ENCODE measurements at regions not wholly inside any gene's neighbourhood (a gene's known extent, or its start where the extent isn't known, plus 50 kb on each side); places are given as distances from the start of the nearest gene placed in this dataset.

DNA sequence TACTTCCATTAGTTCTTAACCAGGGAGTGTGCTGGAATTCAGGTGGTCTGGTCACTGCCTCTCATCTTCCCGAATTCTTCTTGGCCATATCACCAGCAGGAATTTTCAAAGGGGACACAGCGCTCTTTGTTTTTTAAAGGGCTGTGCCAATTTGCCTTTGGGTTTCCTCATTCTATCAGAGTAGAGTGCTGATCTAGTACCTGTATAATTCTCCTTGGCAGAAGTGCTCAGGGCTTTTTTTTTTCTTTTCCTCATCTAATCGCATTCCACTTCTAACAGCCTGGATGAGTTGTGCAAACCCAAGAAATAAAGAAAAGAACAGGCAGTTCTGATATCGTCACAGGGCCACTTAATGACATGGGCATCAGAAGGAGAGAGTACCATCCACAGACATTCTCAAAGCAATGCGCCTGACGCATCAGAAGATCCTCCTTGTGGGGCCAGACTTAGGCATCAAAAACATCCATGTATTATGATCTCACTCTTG lies 121.0 kb downstream of the ASB7 start:
- H3K4me3 ChIP-seq (ENCODE audit: low read length), result no peak overlapping the region
- H3K4me1 ChIP-seq (ENCODE audit: control insufficient read depth, insufficient read depth, low read length), result peaks cover 24% of the 10 kb centered on the region
- H3K27me3 ChIP-seq (ENCODE audit: control insufficient read depth, insufficient read depth, low read length), result peaks cover 4% of the 10 kb centered on the region
- no peaks in the 10 kb centered on the region for H3K9me3 ChIP-seq (ENCODE audit: control insufficient read depth, low read length)
- H3K9ac ChIP-seq (ENCODE audit: low read length), result no peak overlapping the region
- H3K36me3 ChIP-seq (ENCODE audit: control insufficient read depth, insufficient read depth, low read length), result no peaks in the 10 kb centered on the region

DNA sequence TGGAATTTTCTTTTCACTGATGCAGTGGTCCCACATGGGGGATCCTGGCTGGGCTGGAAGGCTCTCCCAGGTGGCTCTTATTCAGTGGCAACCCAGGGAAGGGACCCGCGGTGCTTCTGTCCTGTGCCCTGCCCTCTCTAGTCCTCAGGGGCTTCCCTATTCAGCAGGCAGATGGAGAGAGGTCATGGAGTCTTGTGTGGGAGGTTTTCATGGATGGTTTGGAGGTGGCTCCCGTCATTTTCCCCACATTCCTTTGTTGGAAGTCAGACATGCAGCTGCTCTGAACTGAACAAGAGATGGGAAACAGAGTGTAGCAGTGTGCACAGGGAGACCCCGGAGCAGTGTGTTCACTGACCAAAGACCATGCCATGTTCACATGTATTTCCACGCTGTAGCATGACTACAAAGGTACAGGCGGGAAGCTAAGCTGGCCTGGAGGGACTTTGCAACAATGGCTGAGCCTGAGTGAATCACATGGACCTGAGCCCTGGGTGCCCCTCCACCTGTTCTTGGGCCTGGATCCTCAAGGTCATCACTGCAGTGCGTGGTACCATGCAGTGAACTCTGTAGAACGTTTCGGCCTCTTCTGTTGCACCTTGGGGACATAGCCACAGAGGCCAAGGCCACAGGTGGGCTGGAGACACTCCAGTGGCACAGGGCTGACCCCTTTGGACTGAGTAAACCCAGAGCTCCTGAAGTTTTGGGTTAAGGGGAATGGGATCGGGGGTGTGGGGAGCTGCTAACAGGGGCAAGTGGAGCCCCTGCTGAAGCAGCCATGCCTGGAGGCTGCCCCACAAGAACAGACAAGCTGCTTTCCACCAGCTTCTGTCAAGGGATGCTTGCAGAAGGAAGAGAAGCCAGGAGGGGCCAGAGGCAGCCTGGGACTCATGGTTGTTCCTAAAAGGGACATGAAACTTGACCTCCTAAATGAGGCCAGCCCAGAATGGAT lies 123.0 kb downstream of the ASB7 start:
- H3K27me3 ChIP-seq (ENCODE audit: control insufficient read depth, insufficient read depth, low read length), result peaks cover 4% of the 10 kb centered on the region
- H3K9me3 ChIP-seq (ENCODE audit: control insufficient read depth, low read length), result no peaks in the 10 kb centered on the region
- no peak overlapping the region for H3K4me3 ChIP-seq (ENCODE audit: low read length)
- H3K36me3 ChIP-seq (ENCODE audit: control insufficient read depth, insufficient read depth, low read length), result no peaks in the 10 kb centered on the region
- H3K4me1 ChIP-seq (ENCODE audit: control insufficient read depth, insufficient read depth, low read length), result peaks cover 22% of the 10 kb centered on the region
- no peak overlapping the region for H3K9ac ChIP-seq (ENCODE audit: low read length)

DNA sequence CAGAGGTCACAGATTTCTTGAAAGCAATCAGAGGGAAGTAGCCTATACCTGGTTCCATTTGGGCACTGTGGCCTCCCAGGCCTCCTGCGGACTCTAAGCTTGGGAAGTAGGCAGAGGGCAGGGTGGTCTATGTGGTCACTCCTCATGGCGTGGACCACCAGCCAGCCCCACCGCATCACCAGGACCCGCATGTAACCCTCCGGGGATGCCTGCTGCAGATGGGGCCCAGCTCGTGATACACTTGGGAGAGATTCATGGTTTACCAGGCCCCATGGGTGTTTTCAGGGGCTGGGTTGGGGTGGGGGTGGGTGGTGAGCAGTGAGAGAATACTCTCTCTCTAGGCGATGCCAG lies 123.7 kb downstream of the ASB7 start:
- no peaks in the 10 kb centered on the region for H3K9me3 ChIP-seq (ENCODE audit: control insufficient read depth, low read length)
- no peak overlapping the region for H3K9ac ChIP-seq (ENCODE audit: low read length)
- H3K4me3 ChIP-seq (ENCODE audit: low read length), result no peak overlapping the region
- peaks cover 15% of the 10 kb centered on the region for H3K4me1 ChIP-seq (ENCODE audit: control insufficient read depth, insufficient read depth, low read length)
- H3K36me3 ChIP-seq (ENCODE audit: control insufficient read depth, insufficient read depth, low read length), result no peaks in the 10 kb centered on the region
- no peaks in the 10 kb centered on the region for H3K27me3 ChIP-seq (ENCODE audit: control insufficient read depth, insufficient read depth, low read length)

DNA sequence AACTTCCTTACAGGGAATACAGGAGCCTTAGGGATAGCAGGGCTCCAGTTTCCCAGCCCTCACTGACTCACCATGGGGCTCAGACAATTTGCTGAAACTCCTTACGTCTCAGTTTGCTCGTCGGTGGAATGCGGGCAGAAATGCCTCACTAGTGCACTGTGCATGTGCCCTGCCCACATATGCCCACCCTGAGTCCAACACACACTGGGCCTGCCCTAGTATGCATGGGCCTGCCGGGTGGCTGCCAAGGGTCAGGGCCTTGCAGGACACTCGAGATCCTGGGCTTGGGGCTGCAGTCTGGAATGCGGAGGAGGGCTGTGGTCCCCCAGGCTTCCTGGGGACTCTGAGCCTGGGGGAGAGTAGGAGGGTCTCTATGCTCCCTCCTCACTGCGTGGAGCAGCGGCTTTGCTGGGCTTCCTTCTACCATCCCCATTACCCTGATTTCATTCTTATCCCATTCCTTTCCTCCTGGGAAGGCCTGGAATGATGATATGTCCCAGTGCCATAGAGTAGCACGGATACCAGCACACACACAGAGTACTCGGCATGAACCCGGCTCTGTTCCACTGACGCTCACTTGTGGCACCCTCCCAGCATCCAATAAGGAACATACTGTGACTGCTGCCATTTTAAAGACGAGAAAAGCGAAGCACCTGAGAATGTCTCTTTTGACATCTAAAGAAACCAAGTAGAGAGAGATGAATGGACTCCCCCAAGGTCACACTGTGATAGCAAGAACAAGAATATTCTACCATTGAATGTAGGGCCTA lies 124.2 kb downstream of the ASB7 start:
- no peaks in the 10 kb centered on the region for H3K27me3 ChIP-seq (ENCODE audit: control insufficient read depth, insufficient read depth, low read length)
- no peaks in the 10 kb centered on the region for H3K36me3 ChIP-seq (ENCODE audit: control insufficient read depth, insufficient read depth, low read length)
- H3K4me3 ChIP-seq (ENCODE audit: low read length), result no peak overlapping the region
- H3K4me1 ChIP-seq (ENCODE audit: control insufficient read depth, insufficient read depth, low read length), result peaks cover 10% of the 10 kb centered on the region
- H3K9me3 ChIP-seq (ENCODE audit: control insufficient read depth, low read length), result no peaks in the 10 kb centered on the region
- no peak overlapping the region for H3K9ac ChIP-seq (ENCODE audit: low read length)

DNA sequence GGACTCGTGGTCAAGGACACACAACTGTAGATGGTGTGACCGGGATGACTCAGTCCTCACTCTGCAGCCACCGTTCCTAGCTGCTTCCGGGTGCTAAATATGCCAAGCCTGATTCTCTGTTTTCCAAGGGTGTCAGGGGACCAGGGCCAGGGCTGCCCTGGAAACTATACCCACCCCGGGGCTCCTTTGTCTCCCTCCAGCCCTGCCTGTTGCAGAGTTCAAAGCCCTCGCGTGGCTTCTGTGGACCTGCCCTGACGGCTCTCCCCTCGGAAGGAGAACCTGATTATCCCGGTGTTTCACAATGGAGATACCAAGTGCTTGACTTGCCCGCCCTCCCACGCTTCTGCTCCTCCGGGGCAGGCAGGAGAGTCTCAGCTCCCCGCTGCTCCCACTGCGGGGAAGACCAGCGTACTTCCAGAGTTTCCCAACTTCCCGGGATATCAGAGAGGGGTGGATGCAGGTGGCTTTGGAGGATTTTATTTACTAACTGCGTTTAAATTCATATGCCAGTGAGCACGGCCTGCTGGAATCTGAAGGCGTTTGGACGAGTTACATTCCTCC lies 125.0 kb downstream of the ASB7 start:
- Histone ChIP-seq H3K36me3 (ENCODE audit: control insufficient read depth, insufficient read depth, low read length) (no peaks in the 10 kb centered on the region), H3K4me3 (ENCODE audit: low read length) (no peak overlapping the region), H3K9ac (ENCODE audit: low read length) (no peak overlapping the region), H3K27me3 (ENCODE audit: control insufficient read depth, insufficient read depth, low read length) (no peaks in the 10 kb centered on the region), H3K9me3 (ENCODE audit: control insufficient read depth, low read length) (no peaks in the 10 kb centered on the region), H3K4me1 (ENCODE audit: control insufficient read depth, insufficient read depth, low read length) (peaks cover 2% of the 10 kb centered on the region)

DNA sequence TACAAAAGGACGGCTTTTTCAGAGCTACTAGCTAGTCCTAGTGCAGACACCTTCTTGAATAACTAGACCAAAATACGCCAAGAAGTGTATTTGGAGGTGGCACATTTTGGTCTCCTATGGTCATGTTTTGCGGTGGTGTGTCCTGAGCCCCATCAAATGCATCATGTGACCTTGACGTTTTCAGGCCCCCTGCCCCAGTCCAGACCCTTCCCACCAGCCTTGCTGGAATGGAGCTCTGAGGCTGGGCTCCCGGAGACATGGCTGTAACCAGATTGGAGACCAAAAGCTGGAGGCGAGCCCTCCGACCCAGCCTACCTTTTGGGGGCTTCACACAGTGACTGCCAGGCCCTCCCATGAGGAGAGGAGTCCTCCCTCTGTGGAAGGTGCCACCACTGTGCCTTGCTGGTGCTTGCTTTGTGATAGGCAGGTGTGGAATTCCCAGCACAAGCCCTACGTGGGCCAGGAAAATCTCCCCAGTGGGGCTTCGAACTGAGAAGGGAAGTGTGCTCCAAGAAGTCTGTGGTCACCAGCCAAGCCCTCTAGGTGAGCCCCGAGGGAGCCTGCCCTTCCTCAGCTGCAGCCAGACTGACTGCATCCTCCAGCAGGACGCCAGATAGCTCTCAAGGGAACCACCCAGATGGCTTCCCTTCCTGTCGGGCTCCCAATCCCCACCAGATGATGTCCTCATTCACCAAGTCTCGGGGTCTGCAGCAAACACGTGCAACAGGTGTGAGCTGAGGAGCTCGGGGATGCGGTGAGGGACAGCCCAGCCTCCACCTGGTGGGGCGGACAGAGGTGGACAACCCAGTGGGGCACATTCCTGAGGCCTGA lies 126.2 kb downstream of the ASB7 start:
- H3K9ac ChIP-seq (ENCODE audit: low read length), result no peak overlapping the region
- H3K36me3 ChIP-seq (ENCODE audit: control insufficient read depth, insufficient read depth, low read length), result no peaks in the 10 kb centered on the region
- no peaks in the 10 kb centered on the region for H3K9me3 ChIP-seq (ENCODE audit: control insufficient read depth, low read length)
- no peak overlapping the region for H3K4me3 ChIP-seq (ENCODE audit: low read length)
- no peaks in the 10 kb centered on the region for H3K27me3 ChIP-seq (ENCODE audit: control insufficient read depth, insufficient read depth, low read length)
- no peaks in the 10 kb centered on the region for H3K4me1 ChIP-seq (ENCODE audit: control insufficient read depth, insufficient read depth, low read length)

DNA sequence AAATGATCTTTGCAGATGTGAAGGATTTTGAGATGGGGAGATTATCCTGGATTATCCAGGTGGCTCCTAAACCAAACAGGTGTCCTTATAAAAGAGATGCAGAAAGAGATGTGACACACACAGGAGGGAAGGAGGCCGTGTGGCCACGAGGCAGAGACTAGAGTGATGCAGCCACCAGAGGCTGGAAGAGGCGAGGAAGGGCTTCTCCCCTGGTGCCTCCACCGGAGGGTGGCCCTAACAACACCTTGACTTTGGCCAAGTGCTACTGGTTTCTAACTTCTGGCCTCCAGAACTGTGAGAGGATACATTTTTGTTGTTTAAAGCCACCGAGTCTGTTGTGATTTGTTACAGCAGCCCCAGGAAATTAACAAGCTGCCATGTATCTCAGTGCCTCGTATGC lies 127.1 kb downstream of the ASB7 start:
- Histone ChIP-seq H3K4me3 (ENCODE audit: low read length) (no peak overlapping the region), H3K27me3 (ENCODE audit: control insufficient read depth, insufficient read depth, low read length) (no peaks in the 10 kb centered on the region), H3K9ac (ENCODE audit: low read length) (no peak overlapping the region), H3K9me3 (ENCODE audit: control insufficient read depth, low read length) (no peaks in the 10 kb centered on the region), H3K4me1 (ENCODE audit: control insufficient read depth, insufficient read depth, low read length) (no peaks in the 10 kb centered on the region), H3K36me3 (ENCODE audit: control insufficient read depth, insufficient read depth, low read length) (no peaks in the 10 kb centered on the region)

DNA sequence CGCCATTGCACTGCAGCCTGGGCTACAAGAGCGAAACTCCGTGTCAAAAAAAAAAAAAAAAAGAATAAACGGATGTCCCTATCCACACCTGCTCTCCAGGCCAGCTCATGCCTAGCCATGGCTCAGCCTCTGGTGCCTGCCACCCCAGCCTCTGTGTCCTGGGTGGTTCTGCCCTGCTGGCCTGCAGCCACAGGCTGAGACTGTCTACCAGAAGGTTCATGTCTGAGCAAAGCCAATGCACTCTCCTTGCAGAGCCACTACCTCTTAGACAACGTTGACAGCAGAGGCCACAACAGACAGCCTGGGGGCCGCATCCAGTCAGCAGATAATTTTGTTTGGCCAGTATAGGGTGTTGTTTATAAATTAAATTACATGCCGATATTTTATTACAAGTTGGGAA lies 127.7 kb downstream of the ASB7 start:
- Histone ChIP-seq H3K36me3 (ENCODE audit: control insufficient read depth, insufficient read depth, low read length) (no peaks in the 10 kb centered on the region), H3K9ac (ENCODE audit: low read length) (no peak overlapping the region), H3K27me3 (ENCODE audit: control insufficient read depth, insufficient read depth, low read length) (no peaks in the 10 kb centered on the region), H3K4me3 (ENCODE audit: low read length) (no peak overlapping the region), H3K4me1 (ENCODE audit: control insufficient read depth, insufficient read depth, low read length) (no peaks in the 10 kb centered on the region), H3K9me3 (ENCODE audit: control insufficient read depth, low read length) (no peaks in the 10 kb centered on the region)

DNA sequence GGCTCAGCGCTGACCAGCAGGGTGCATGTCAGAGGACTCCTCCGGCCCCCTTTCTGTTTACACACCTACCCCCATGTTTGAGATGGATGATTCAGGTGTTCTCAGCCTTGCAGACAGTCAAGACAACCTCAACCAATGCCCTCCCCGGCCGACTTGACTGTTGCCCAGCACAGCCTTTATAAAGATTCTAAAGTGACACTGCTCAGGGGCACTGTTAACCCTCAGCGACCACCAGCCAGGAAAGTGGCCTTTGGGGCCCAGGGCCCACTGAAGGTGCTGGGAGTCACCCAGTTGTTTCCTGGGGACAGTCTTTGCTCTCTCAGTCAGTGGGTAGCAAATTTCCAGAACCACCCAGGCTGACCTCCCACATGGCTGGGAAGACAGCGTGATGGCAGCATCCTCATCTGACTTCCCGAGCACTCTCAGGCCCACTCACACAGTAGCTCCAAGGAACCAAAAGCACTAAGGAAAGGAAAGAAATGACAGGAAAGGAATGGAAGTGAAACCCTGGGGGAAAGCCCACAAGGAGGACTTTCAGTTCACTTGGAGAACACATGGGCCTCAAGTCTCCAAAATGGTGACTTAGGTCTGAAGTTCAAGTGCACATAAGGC lies 128.4 kb downstream of the ASB7 start:
- Histone ChIP-seq H3K4me3 (ENCODE audit: low read length) (no peak overlapping the region), H3K36me3 (ENCODE audit: control insufficient read depth, insufficient read depth, low read length) (no peaks in the 10 kb centered on the region), H3K4me1 (ENCODE audit: control insufficient read depth, insufficient read depth, low read length) (no peaks in the 10 kb centered on the region), H3K9ac (ENCODE audit: low read length) (no peak overlapping the region), H3K27me3 (ENCODE audit: control insufficient read depth, insufficient read depth, low read length) (no peaks in the 10 kb centered on the region), H3K9me3 (ENCODE audit: control insufficient read depth, low read length) (no peaks in the 10 kb centered on the region)

DNA sequence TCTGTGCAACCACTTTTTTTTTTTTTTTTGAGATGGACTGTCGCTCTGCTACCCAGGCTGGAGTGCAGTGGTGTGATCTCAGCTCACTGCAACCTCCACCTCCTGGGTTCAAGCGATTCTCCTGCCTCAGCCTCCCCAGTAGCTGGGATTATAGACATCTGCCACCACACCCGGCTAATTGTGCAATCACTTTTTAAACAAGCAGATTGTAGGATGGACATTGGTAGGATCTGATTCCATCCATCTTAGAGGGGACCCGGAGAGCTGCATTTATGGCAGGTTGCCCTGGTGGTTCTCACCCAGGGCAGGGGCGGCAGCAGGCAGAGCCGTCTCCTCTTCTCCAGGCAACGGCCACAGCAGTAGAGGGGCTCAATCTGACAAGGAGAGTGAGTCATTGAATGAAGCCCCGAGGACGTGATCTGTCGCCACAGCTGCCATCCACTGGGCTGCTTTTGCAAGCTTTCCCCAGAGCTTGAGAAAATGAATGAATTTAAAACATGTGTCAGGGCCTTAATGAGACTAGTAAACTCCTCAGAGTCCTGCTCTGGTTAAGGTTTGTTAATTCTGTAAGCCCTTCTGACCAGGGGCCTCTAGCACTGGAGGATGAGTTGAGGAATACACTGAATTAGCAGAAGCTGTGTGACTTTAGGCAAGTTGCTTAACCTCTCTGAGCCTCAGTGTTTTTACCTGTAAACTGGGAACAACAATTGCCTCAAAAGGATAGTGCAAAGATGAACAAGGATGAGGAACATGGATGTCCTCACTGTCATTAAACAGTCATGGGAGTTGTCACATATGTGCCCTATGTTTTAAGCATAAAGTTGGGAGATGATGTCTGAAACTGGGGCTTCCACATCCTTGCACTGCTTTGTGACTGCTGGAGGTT lies 129.1 kb downstream of the ASB7 start:
- no peak overlapping the region for H3K9ac ChIP-seq (ENCODE audit: low read length)
- no peaks in the 10 kb centered on the region for H3K9me3 ChIP-seq (ENCODE audit: control insufficient read depth, low read length)
- no peak overlapping the region for H3K4me3 ChIP-seq (ENCODE audit: low read length)
- no peaks in the 10 kb centered on the region for H3K36me3 ChIP-seq (ENCODE audit: control insufficient read depth, insufficient read depth, low read length)
- H3K4me1 ChIP-seq (ENCODE audit: control insufficient read depth, insufficient read depth, low read length), result no peaks in the 10 kb centered on the region
- H3K27me3 ChIP-seq (ENCODE audit: control insufficient read depth, insufficient read depth, low read length), result no peaks in the 10 kb centered on the region

Data from mucosa of stomach (tissue), 1 donor.